HG02588 (cell line): ENCODE measurements at regions not wholly inside any gene's neighbourhood (a gene's known extent, or its start where the extent isn't known, plus 50 kb on each side); places are given as distances from the start of the nearest gene placed in this dataset.
"Not testable (repeated sequence)": the region's sequence is repeated elsewhere in the genome, so short reads cannot be mapped to it uniquely, and the experiment has no call there.

ENCODE experiments used
- ATAC-seq: cut with Tn5 transposase; IDR thresholded peaks from one replicate; pipeline ENCODE4 v1.9.1; 2021; ENCODE audit warnings: mild to moderate bottlenecking, moderate library complexity; ENCODE audit not compliant: unreplicated experiment

DNA sequence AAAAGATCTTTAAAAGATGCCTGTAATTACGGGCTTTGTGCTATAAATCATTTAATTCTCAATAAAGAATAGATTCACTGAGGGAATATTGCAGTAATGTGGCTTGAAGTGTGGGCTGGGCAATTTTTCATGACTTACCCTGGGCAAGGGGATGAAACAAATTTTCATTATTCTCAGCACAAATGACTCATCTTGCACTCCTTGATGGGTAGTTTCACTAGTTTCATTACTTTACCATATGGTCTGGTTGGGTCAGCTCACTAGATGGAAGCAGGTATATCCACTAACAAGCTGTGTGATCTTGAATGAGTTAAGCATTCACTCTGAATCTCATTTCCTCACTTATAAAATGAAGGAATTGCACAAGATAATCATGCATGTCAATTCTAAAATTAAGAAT, 234.3 kb downstream of the ABCC12 start:
- no peak for ATAC-seq

DNA sequence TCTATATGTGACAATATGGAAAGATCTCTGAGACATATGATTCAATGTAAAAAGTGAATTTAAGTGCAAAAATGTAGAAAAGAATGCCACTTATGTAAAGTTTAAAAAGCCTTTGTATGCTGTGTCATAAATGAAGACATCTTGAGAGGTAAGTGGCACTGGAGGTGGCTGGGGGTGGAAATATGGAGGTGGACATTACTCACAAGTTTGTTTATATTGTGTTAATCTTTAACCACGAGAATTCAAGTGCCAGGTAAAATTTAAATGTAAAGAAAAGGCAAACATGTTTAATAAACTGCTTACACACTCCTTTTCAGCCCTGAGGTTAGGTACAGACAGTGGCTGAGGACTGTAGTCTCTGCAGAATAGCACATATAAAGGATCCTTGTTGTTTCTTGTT, 235.1 kb downstream of the ABCC12 start:
- ATAC-seq: no peak

- no peak for ATAC-seq
Observed at GRCh38 chr16:47917118-47917517, 238.7 kb downstream of the ABCC12 start.

- ATAC-seq: no peak
Observed at GRCh38 chr16:47916266-47916665, 239.5 kb downstream of the ABCC12 start.

- ATAC-seq: no peak
Observed at GRCh38 chr16:47907109-47907508, 248.7 kb downstream of the ABCC12 start.

DNA sequence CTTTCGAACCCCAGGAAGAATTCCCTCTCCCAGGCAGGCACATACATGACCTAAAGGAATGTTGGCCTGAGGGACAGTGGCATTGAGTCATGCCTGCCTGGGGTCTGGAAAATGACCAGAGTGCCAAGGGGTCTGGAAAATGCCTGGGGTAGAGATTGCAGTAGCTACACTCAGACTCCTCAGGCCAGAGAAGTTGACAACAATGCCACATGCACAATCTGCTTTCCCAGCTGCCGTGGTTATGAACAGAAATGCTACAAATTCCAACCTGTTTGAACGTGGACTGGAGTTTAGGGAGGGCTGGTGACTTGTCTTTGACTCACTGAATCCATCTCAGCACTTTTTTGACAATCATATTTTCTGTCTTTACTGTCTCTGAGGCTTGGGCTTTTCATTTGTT, 250.0 kb downstream of the ABCC12 start:
- no peak for ATAC-seq

- no peak for ATAC-seq
Observed at GRCh38 chr16:47904691-47905090, 251.1 kb downstream of the ABCC12 start.

GRCh38 chr16:47903470-47903869, 252.3 kb downstream of the ABCC12 start:
- ATAC-seq: no peak

DNA sequence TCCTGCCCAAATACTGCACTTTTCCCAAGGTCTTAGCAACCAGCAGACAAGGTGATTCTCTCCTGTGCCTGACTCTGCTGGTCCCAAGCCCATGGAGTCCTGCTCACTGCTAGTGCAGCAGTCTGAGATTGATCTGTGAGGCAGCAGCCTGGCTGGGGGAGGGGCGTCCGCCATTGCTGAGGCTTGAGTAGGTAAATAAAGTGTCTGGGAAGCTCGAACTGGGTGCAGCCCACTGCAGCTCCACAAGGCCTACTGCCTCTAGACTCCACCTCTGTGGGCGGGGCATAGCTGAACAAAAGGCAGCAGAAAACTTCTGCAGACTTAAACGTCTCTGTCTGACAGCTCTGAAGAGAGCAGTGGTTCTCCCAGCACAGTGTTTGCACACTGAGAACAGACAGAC, 258.7 kb downstream of the ABCC12 start:
- not testable (repeated sequence) for ATAC-seq

GRCh38 chr16:47895146-47895545, 260.6 kb downstream of the ABCC12 start:
- ATAC-seq: no peak

DNA sequence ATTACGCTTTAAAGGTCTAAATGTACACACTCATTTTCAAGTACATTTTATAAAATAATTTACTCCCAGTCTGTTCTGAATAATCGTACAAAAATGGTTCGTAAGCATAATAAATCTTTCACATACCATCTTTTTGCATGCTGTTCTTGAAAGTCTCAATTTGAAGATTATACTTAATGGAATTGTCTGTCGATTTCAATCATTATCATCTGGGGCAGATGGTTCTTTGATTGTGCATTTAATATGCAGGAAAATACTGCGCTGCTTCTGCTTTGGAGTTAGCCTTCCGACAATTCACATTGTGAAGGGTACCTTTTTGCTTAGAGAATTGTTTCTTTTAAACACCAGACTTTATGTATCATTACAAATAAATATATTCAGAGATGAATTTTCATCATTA, 262.8 kb downstream of the ABCC12 start:
- ATAC-seq: no peak

DNA sequence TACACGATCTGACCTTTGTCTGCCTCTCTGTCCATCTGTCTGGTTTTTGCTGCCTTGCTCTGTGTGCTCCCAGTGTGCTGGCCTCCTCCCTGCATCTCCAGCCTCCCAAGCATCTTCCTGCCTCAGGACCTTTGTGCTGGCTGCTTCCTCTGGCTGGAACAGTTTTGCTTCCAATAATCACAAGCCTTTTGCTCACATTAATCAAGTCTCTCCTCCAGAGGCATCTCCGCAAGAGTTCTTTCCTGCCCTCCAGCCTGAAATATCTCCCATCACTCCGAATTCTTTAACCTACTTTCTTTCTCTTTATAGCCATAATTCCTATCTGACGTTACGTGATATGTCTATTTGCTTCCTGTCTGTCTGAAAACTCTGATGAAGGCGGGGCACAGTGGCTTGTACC, 267.1 kb downstream of the ABCC12 start:
- no peak for ATAC-seq

DNA sequence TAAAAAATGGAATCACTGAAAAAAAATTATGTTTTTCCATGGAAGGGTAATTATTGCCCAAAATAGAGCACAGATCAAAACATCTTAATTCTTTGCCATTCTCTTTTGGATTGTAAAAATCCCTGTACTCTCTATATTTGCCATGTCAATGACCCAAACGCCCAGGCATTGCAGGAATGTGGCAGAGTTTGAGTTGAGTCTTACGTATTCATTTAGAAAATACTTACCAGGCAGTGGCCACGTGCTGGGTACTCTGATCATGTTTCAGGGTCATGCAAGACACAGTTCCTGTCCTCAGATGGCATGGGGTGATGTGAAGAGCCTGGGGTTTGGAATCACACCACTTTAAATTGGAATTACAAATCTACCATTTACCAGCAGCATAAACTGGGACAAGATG, 267.7 kb downstream of the ABCC12 start:
- ATAC-seq: no peak

GRCh38 chr16:47887496-47887895, 268.3 kb downstream of the ABCC12 start:
- ATAC-seq: no peak

DNA sequence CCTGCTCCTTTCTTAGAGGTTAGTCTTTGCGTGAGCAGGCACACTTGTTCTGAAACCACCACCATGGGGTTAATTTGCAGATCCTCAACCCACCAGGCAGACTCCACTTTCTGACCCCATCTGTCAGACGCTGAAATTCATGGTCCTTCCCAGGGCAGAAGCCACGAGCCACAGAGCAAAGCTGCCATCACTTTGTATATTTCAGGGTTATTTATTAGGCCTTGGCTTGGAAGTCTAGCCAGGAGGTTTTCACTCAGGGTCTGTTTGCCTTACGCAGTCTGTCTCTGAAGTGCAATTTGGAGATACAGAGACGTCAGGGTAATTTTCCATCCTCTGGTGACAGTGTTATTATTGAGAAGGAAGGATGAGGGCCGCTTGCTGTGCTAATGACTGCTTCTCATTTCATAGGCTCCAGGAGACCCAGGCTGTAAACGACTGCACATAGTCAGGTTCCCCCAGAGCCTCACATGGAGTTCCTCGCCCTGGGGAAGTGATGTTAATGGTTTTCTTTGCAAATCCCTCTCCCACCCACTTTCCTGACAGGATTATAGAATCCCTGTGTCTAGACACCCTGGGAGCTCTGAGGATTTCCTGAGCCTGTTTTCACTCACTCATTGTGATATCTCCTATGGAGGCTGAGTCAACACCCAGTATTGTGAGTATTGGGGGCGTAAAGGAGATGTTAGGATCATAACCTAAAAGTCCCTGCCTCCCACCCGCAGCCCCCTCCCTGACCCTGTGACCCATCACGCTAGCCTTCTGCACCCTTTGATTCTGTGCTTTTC, 269.0 kb downstream of the ABCC12 start:
- ATAC-seq: no peak

GRCh38 chr16:47886139-47886538, 269.7 kb downstream of the ABCC12 start:
- no peak for ATAC-seq

- no peak for ATAC-seq
Observed at GRCh38 chr16:47885489-47885888, 270.3 kb downstream of the ABCC12 start.

- ATAC-seq: no peak
Observed at GRCh38 chr16:47884116-47884725, 271.6 kb downstream of the ABCC12 start.

- ATAC-seq: no peak
Observed at GRCh38 chr16:47881574-47881973, 274.2 kb downstream of the ABCC12 start.

- no peak for ATAC-seq
Observed at GRCh38 chr16:47880653-47881052, 275.1 kb downstream of the ABCC12 start.

- ATAC-seq: no peak
Observed at GRCh38 chr16:47877166-47877565, 278.6 kb downstream of the ABCC12 start.

DNA sequence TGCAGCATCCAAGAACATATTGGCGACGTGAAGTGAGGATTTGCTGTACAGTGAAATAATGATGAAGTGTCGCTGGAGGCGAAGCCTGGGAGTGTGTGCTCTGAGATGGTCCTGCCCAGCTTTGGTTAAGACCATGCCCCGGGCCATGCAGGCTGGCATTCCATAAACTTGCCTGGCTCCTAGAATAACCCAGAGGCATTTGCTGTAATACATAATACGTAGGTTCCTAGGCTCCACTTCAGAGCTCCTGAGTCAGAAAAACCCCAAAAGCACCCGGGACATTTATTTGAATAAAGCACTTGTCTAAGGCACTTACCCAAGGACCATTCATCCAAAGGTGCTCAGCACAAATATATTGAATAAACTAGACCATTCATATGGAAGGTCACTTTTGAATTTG, 279.3 kb downstream of the ABCC12 start:
- no peak for ATAC-seq

- ATAC-seq: no peak
Observed at GRCh38 chr16:47873434-47873833, 282.4 kb downstream of the ABCC12 start.
